Cardiac fibroblast (primary cell): ENCODE measurements at regions not wholly inside any gene's neighbourhood (a gene's known extent, or its start where the extent isn't known, plus 50 kb on each side); places are given as distances from the start of the nearest gene placed in this dataset.
"Not testable (repeated sequence)": the region's sequence is repeated elsewhere in the genome, so short reads cannot be mapped to it uniquely, and the experiment has no call there.

Experiments used
- DNase-seq, 2 donors: peaks; one replicate each; pipeline versions ENCODE4 v3.0.0 to v3.0.0-alpha.2; 2010; ENCODE audit warnings: low read depth in 2 of 2
- H3K4me3 ChIP-seq, 2 donors: replicated peaks in 1 of 2; 1 replicate in 1 of 2; 2 replicates in 1 of 2; pipeline ENCODE4 v1.5.1; 2011; ENCODE audit warnings: low read depth in 2 of 2, low read length in 2 of 2, mild to moderate bottlenecking in 2 of 2, moderate library complexity in 1 of 2
- CTCF ChIP-seq: IDR thresholded peaks from one replicate; pipeline ENCODE4 v1.5.1; 2011; ENCODE audit warnings: low read depth, mild to moderate bottlenecking, low read length, inconsistent platforms

DNA sequence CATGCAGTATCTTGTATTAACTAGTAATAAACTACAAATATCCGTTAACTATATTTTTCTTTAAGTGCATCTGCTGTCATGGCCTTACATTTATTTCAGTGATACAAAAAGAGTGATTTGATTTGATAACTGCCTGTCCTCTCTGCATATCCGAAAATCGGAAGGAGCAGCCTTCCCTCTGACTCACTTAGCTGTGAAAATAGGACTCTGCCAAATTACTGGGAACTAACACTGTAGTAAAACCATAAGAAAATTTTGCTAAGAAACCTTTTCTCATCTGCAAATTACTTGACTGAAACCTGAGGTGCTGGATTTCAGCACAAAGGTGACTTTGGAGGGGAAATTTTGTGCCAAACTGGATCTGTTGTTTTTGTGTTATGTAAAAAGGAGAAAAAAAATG, 176.6 kb upstream of the MKLN1 start:
- no peak overlapping the region for H3K4me3 ChIP-seq
- DNase-seq: no peak
- TF ChIP-seq CTCF: no peak

DNA sequence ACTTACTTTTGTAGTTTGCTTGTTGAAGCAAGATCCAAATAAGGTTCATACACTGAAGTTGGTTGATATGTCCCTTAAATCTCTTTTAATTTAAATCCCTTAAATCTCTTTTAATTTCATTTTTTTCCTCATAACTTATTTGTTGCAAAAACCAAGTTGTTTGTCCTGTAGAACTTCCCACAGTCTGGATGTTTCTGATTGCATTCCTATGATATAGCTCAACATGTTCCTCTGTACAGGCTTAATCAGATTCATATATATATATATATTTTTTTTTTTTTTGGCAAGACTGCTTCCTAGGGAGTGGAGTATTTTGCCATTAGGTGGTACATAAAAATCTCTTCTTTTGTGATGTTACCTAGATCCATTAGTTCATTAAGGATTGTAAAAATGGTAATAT, 174.9 kb upstream of the MKLN1 start:
- DNase-seq: peak in 1 of 2 donors; percentile 48
- no peak for TF ChIP-seq CTCF
- H3K4me3 ChIP-seq: no peak overlapping the region

GRCh38 chr7:131154380-131154779, 173.3 kb upstream of the MKLN1 start:
- DNase-seq: no peak
- H3K4me3 ChIP-seq: no peak overlapping the region
- TF ChIP-seq CTCF: no peak

DNA sequence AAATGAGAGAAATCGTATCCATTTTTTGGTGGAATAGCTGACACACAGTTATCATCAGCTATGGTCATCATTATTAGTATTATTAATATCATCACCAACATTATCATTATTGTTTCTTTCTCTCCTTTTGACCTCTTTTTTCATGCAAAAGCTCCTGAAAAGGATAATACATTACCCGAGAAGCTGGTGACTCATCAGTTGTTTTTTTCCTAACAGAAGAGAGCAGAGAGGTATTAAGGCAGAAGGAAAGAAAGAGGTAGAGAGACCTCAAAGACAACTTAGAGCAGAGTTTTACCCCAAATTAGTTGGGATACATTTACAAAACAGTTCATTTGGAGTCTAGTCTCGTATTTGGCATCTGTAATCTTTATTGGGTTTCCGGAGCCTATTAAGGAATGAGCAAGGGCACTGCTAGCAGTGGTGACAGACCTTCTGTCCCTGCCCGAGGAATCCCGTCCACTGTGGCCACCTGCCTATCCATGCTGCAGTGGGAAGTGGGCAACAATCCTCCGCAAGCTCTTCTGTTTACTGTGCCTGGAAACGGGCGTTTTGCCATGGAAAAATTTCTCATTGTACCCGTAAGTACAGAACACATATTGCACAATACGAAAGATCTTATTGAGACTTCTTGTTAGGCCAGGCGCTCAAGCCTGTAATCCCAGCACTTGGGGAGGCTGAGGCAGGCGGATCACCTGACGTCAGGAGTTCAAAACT, 170.0 kb upstream of the MKLN1 start:
- H3K4me3 ChIP-seq: no peak overlapping the region
- DNase-seq: peak; percentile 80 to 89
- TF ChIP-seq CTCF: no peak

GRCh38 chr7:131158244-131158636, 169.4 kb upstream of the MKLN1 start:
- DNase-seq: not testable (repeated sequence)

DNA sequence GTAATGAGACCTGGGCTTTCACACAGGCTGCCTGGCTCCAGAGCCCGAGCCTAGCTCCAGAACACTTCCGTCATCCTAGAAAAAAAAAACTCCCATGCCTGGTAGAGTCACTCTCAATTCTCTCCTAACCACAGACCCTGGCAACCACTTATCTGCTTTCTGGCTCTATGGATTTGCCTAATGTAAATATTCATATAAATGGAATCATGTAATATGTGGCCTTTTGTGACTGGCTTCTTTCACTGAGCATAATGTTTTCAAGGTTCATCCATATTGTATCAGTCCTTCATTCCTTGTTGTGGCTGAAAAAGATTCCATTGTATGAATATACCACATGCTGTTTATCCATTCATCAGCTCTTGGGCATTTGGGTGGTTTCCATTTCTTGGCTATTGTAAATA, 167.7 kb upstream of the MKLN1 start:
- TF ChIP-seq CTCF: no peak
- no peak overlapping the region for H3K4me3 ChIP-seq
- peak; percentile 67 to 70 for DNase-seq

More at GRCh38 chr7:131158244-131158636, 169.4 kb upstream of the MKLN1 start:
- H3K4me3 ChIP-seq: not testable (repeated sequence)

GRCh38 chr7:131161103-131161502, 166.6 kb upstream of the MKLN1 start:
- DNase-seq: peak in 1 of 2 donors; percentile 44
- no peak overlapping the region for H3K4me3 ChIP-seq
- TF ChIP-seq CTCF: no peak
